ENCODE measurements at regions not wholly inside any gene's neighbourhood (a gene's known extent, or its start where the extent isn't known, plus 50 kb on each side); places are given as distances from the start of the nearest gene placed in this dataset.
"Not testable (repeated sequence)": the region's sequence is repeated elsewhere in the genome, so short reads cannot be mapped to it uniquely, and the experiment has no call there.

GRCh38 chr5:62206150-62206829 lies 99.7 kb upstream of the KIF2A start:
- peak; percentile 4 for TF ChIP-seq CTCF (IDR thresholded peaks at IDR 0.05; ENCODE audit: insufficient read depth, low read length)
- H3K4me3 ChIP-seq (ENCODE audit: low read depth, low read length) = no peak overlapping the region
- no peak for DNase-seq (ENCODE audit: low read depth)

- TF ChIP-seq CTCF (IDR thresholded peaks at IDR 0.05; ENCODE audit: insufficient read depth, low read length) = no peak
- H3K4me3 ChIP-seq (ENCODE audit: low read depth, low read length) = no peak overlapping the region
- DNase-seq (ENCODE audit: low read depth) = no peak
Observed at GRCh38 chr5:62208218-62208852, 97.7 kb upstream of the KIF2A start.

- no peak for TF ChIP-seq CTCF (IDR thresholded peaks at IDR 0.05; ENCODE audit: insufficient read depth, low read length)
- no peak for DNase-seq (ENCODE audit: low read depth)
- no peak overlapping the region for H3K4me3 ChIP-seq (ENCODE audit: low read depth, low read length)
Observed at GRCh38 chr5:62211405-62211804, 94.6 kb upstream of the KIF2A start.

- H3K4me3 ChIP-seq (ENCODE audit: low read depth, low read length) = no peak overlapping the region
- no peak for TF ChIP-seq CTCF (IDR thresholded peaks at IDR 0.05; ENCODE audit: insufficient read depth, low read length)
- no peak for DNase-seq (ENCODE audit: low read depth)
Observed at GRCh38 chr5:62212648-62213047, 93.4 kb upstream of the KIF2A start.

GRCh38 chr5:62214701-62215100 lies 91.3 kb upstream of the KIF2A start:
- no peak overlapping the region for H3K4me3 ChIP-seq (ENCODE audit: low read depth, low read length)
- no peak for DNase-seq (ENCODE audit: low read depth)
- no peak for TF ChIP-seq CTCF (IDR thresholded peaks at IDR 0.05; ENCODE audit: insufficient read depth, low read length)

- not testable (repeated sequence) for DNase-seq (ENCODE audit: low read depth); H3K4me3 ChIP-seq (ENCODE audit: low read depth, low read length)
Observed at GRCh38 chr5:62216603-62217002, 89.4 kb upstream of the KIF2A start.

- peak; percentile 4 for DNase-seq (ENCODE audit: low read depth)
Observed at GRCh38 chr5:62217095-62217494, 88.9 kb upstream of the KIF2A start.

GRCh38 chr5:62218860-62219259 lies 87.1 kb upstream of the KIF2A start:
- H3K4me3 ChIP-seq (ENCODE audit: low read depth, low read length); DNase-seq (ENCODE audit: low read depth): not testable (repeated sequence)

More at GRCh38 chr5:62217095-62217494, 88.9 kb upstream of the KIF2A start:
- not testable (repeated sequence) for H3K4me3 ChIP-seq (ENCODE audit: low read depth, low read length)

GRCh38 chr5:62221881-62222280 lies 84.1 kb upstream of the KIF2A start:
- H3K4me3 ChIP-seq (ENCODE audit: low read depth, low read length); DNase-seq (ENCODE audit: low read depth): not testable (repeated sequence)

GRCh38 chr5:62222305-62222704 lies 83.7 kb upstream of the KIF2A start:
- DNase-seq (ENCODE audit: low read depth) = peak; percentile 31
- not testable (repeated sequence) for H3K4me3 ChIP-seq (ENCODE audit: low read depth, low read length)

Data from fibroblast of the aortic adventitia (primary cell).